Neural cell (in vitro differentiated cells): ENCODE measurements at regions not wholly inside any gene's neighbourhood (a gene's known extent, or its start where the extent isn't known, plus 50 kb on each side); places are given as distances from the start of the nearest gene placed in this dataset.

Source experiments
- CTCF ChIP-seq: fragments of 450-650 bp; IDR thresholded peaks from 2 replicates; pipeline ENCODE4 v1.5.1; 2014; ENCODE audit warnings: antibody characterized with exemption, mild to moderate bottlenecking, moderate library complexity; ENCODE audit not compliant: poor library complexity, severe bottlenecking
- EP300 ChIP-seq: fragments of 450-650 bp; conservative IDR thresholded peaks from 2 replicates; pipeline ENCODE4 v1.6.1; 2014; ENCODE audit warnings: antibody characterized with exemption, mild to moderate bottlenecking, moderate library complexity; ENCODE audit not compliant: poor library complexity, severe bottlenecking
- EZH2 ChIP-seq: fragments of 200-600, 300-800 bp; shearing (Covaris generic), sonication (generic); IDR thresholded peaks from 2 replicates; pipeline ENCODE4 v1.6.1; 2014; ENCODE audit warnings: antibody characterized with exemption, low read length, borderline replicate concordance, mild to moderate bottlenecking; ENCODE audit not compliant: insufficient read depth, poor library complexity, severe bottlenecking
- MXI1 ChIP-seq: fragments of 450-650 bp; conservative IDR thresholded peaks from 2 replicates; pipeline ENCODE4 v1.6.1; 2014; ENCODE audit warnings: antibody characterized with exemption, mild to moderate bottlenecking; ENCODE audit not compliant: poor library complexity, severe bottlenecking
- POLR2AphosphoS5 ChIP-seq: IDR thresholded peaks from 2 replicates; pipeline ENCODE4 v1.6.1; 2012
- RAD21 ChIP-seq: fragments of 450-650 bp; conservative IDR thresholded peaks from 2 replicates; pipeline ENCODE4 v1.6.1; 2014; ENCODE audit warnings: antibody characterized with exemption, mild to moderate bottlenecking, moderate library complexity
- REST ChIP-seq: IDR thresholded peaks from 2 replicates; pipeline ENCODE4 v1.6.1; 2012; ENCODE audit warnings: borderline replicate concordance
- SMC3 ChIP-seq: fragments of 450-650 bp; conservative IDR thresholded peaks from 2 replicates; pipeline ENCODE4 v1.6.1; 2014; ENCODE audit warnings: antibody characterized with exemption, mild to moderate bottlenecking, moderate library complexity; ENCODE audit not compliant: poor library complexity
- TAF1 ChIP-seq: IDR thresholded peaks from 2 replicates; pipeline ENCODE4 v1.6.1; 2012; ENCODE audit warnings: low read depth

- TF ChIP-seq REST (no peak), CTCF (no peak), RAD21 (no peak), POLR2AphosphoS5 (no peak), TAF1 (no peak), EZH2 (no peak), MXI1 (no peak), EP300 (no peak), SMC3 (no peak)
Measured at GRCh38 chr13:61908906-61909615, 493.4 kb upstream of the PCDH20 start.
